GM13976 (cell line): ENCODE measurements at regions not wholly inside any gene's neighbourhood (a gene's known extent, or its start where the extent isn't known, plus 50 kb on each side); places are given as distances from the start of the nearest gene placed in this dataset.

Experiments used
- DNase-seq: peaks from one replicate; pipeline ENCODE4 v3.0.0; 2012; ENCODE audit warnings: low spot score
- CTCF ChIP-seq: IDR thresholded peaks from 2 replicates; pipeline ENCODE4 v1.5.1; 2012; ENCODE audit warnings: borderline replicate concordance, mild to moderate bottlenecking; ENCODE audit not compliant: insufficient read depth; ENCODE audit errors: extremely low read depth, missing control alignments, control extremely low read depth
- in situ Hi-C: fragments of 300-500 bp; cut with MboI; formaldehyde crosslinking; loops from one replicate; pipeline ENCODE4 v1.12.0; 2022; ENCODE audit warnings: low sequenced_read_pairs, mixed read lengths, inconsistent platforms; ENCODE audit not compliant: unreplicated experiment

GRCh38 chr5:57785946-57786345, 303.3 kb upstream of the ACTBL2 start:
- DNase-seq = no peak
- no peak for TF ChIP-seq CTCF
- in situ Hi-C loops = loop anchor here (10.0 kb wide), 1 partner anchor 679 kb away; the partner anchor contains the start of gene PLK2

GRCh38 chr5:57784121-57784520, 301.5 kb upstream of the ACTBL2 start:
- no peak for DNase-seq
- in situ Hi-C loops = loop anchor here (10.0 kb wide), 1 partner anchor 681 kb away; the partner anchor contains the start of gene PLK2
- no peak for TF ChIP-seq CTCF

GRCh38 chr5:57783693-57784092, 301.1 kb upstream of the ACTBL2 start:
- in situ Hi-C loops = loop anchor here (10.0 kb wide), 1 partner anchor 681 kb away; the partner anchor contains the start of gene PLK2
- DNase-seq = no peak
- TF ChIP-seq CTCF = no peak

GRCh38 chr5:57780961-57781325, 298.3 kb upstream of the ACTBL2 start:
- in situ Hi-C loops = loop anchor here (10.0 kb wide), 1 partner anchor 684 kb away; the partner anchor contains the start of gene PLK2
- TF ChIP-seq CTCF = no peak

GRCh38 chr5:57780306-57780960, 297.8 kb upstream of the ACTBL2 start:
- DNase-seq = no peak
- no peak for TF ChIP-seq CTCF
- in situ Hi-C loops = loop anchor here (10.0 kb wide), 1 partner anchor 684 kb away; the partner anchor contains the start of gene PLK2

More at GRCh38 chr5:57780961-57781325, 298.3 kb upstream of the ACTBL2 start:
- DNase-seq = no peak

GRCh38 chr5:57779383-57780223, 297.0 kb upstream of the ACTBL2 start:
- TF ChIP-seq CTCF = peak; percentile 24
- peak; percentile 17 for DNase-seq
- in situ Hi-C loops = loop anchor here (10.0 kb wide), 1 partner anchor 685 kb away; the partner anchor contains the start of gene PLK2
